ENCODE measurements at regions not wholly inside any gene's neighbourhood (a gene's known extent, or its start where the extent isn't known, plus 50 kb on each side); places are given as distances from the start of the nearest gene placed in this dataset.

DNA sequence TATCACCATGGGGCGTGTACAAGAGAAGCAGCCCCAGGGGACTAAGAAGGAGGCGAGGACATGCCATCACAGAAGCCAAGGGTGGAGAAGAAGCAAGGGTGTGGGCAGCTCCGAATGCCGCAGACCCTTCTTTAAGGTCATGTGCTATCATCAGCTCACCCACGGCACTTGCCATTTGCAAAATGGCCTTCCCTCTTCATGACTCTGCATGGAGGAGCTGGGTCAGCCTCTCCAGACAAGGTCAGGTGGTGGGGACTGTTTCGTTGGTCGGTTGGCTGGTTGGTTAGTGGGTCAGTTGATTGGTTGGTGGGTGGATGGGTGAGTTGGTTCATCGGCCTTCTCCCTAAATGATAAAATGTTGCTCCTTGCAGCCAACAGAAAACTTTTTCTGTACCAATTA is 622.5 kb downstream of the TBC1D22A start:
- TF ChIP-seq, protein P1, sequence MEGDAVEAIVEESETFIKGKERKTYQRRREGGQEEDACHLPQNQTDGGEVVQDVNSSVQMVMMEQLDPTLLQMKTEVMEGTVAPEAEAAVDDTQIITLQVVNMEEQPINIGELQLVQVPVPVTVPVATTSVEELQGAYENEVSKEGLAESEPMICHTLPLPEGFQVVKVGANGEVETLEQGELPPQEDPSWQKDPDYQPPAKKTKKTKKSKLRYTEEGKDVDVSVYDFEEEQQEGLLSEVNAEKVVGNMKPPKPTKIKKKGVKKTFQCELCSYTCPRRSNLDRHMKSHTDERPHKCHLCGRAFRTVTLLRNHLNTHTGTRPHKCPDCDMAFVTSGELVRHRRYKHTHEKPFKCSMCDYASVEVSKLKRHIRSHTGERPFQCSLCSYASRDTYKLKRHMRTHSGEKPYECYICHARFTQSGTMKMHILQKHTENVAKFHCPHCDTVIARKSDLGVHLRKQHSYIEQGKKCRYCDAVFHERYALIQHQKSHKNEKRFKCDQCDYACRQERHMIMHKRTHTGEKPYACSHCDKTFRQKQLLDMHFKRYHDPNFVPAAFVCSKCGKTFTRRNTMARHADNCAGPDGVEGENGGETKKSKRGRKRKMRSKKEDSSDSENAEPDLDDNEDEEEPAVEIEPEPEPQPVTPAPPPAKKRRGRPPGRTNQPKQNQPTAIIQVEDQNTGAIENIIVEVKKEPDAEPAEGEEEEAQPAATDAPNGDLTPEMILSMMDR (conservative IDR thresholded peaks at IDR 0.05; ENCODE audit: low read depth, low read length): no peak
- TF ChIP-seq RFX5 (IDR thresholded peaks at IDR 0.05; ENCODE audit: low read depth, low read length): no peak
- TF ChIP-seq RAD21 (IDR thresholded peaks at IDR 0.05; ENCODE audit: low read length): no peak
- no peak for TF ChIP-seq NFE2L2 (IDR thresholded peaks at IDR 0.05; ENCODE audit: low read depth, low read length)
- no peak for TF ChIP-seq FOS (IDR thresholded peaks at IDR 0.05; ENCODE audit: low read depth, low read length)
- no peak for TF ChIP-seq POLR2A (IDR thresholded peaks at IDR 0.05; ENCODE audit: low read depth, low read length)
- TF ChIP-seq RCOR1 (IDR thresholded peaks at IDR 0.05; ENCODE audit: insufficient replicate concordance, low read length): no peak
- no peak for TF ChIP-seq MXI1 (IDR thresholded peaks at IDR 0.05; ENCODE audit: borderline replicate concordance, low read depth, low read length)
- TF ChIP-seq SMC3 (IDR thresholded peaks at IDR 0.05; ENCODE audit: low read depth, low read length): no peak
- no peak for TF ChIP-seq MAFK (IDR thresholded peaks at IDR 0.05; ENCODE audit: low read depth, low read length)

Measured in IMR-90 (cell line).